ENCODE measurements at regions not wholly inside any gene's neighbourhood (a gene's known extent, or its start where the extent isn't known, plus 50 kb on each side); places are given as distances from the start of the nearest gene placed in this dataset.

- Histone ChIP-seq H3K27ac (no peak overlapping the region), H3K4me1 (peaks cover 0 to 28% (median 12%) of the 10 kb centered on the region in 4 donors), H3K9me3 (no peaks in the 10 kb centered on the region), H3K4me3 (no peak overlapping the region), H3K27me3 (no peaks in the 10 kb centered on the region), H3K36me3 (no peaks in the 10 kb centered on the region)
- 84 to 87% (median 85%) methylated on average over 9 of the region's 9 CpGs for WGBS, 5 donors
- TF ChIP-seq POLR2A (IDR thresholded peaks at IDR 0.05) (no peak), POLR2AphosphoS5 (IDR thresholded peaks at IDR 0.05) (no peak), EP300 (IDR thresholded peaks at IDR 0.05) (no peak), CTCF (IDR thresholded peaks at IDR 0.05) (no peak)
- intact Hi-C loops (cut with DNase I; ENCODE audit: low total_unique reads): loop anchor here (10.0 kb wide), 2 partner anchors 52 to 432 kb away; no protein-coding TSS in a partner anchor
- no peak for DNase-seq
Measured at GRCh38 chr10:25076506-25077177, 60.2 kb downstream of the THNSL1 start.

- intact Hi-C loops (cut with DNase I; ENCODE audit: low total_unique reads): loop anchor here (10.0 kb wide), 2 partner anchors 54 to 434 kb away; no protein-coding TSS in a partner anchor
Measured at GRCh38 chr10:25078658-25079431, 62.4 kb downstream of the THNSL1 start.

GRCh38 chr10:25080880-25081581 is 64.6 kb downstream of the THNSL1 start:
- 3 to 7% (median 5%) methylated on average over 9 of the region's 9 CpGs for WGBS, 5 donors
- intact Hi-C loops (cut with DNase I; ENCODE audit: low total_unique reads): no loop called here

More at GRCh38 chr10:25078658-25079431, 62.4 kb downstream of the THNSL1 start:
- DNase-seq: peak; percentile 34 to 72
- Histone ChIP-seq H3K4me3 (no peak overlapping the region), H3K36me3 (no peaks in the 10 kb centered on the region), H3K27ac (peak overlapping the region; percentile 47 to 85 (median 63)), H3K4me1 (peaks cover 0 to 28% (median 12%) of the 10 kb centered on the region in 4 donors), H3K27me3 (no peaks in the 10 kb centered on the region), H3K9me3 (no peaks in the 10 kb centered on the region)
- TF ChIP-seq POLR2AphosphoS5 (IDR thresholded peaks at IDR 0.05) (peak in 2 of 3 donors; percentile 47 to 58), CTCF (IDR thresholded peaks at IDR 0.05) (no peak)
- WGBS, 5 donors: 19 to 44% (median 36%) methylated on average over 7 of the region's 7 CpGs

More at GRCh38 chr10:25080880-25081581, 64.6 kb downstream of the THNSL1 start:
- no peaks in the 10 kb centered on the region for H3K9me3 ChIP-seq
- peaks cover 0 to 28% (median 12%) of the 10 kb centered on the region in 4 donors for H3K4me1 ChIP-seq
- TF ChIP-seq POLR2A (IDR thresholded peaks at IDR 0.05) (no peak), POLR2AphosphoS5 (IDR thresholded peaks at IDR 0.05) (peak in 1 of 3 donors; percentile 76), CTCF (IDR thresholded peaks at IDR 0.05) (peak in 5 of 7 experiments; percentile 75 to 93 (median 87))
- H3K27me3 ChIP-seq: no peaks in the 10 kb centered on the region
- peak; percentile 89 to 95 for DNase-seq
- H3K4me3 ChIP-seq: no peak overlapping the region
- H3K36me3 ChIP-seq: no peaks in the 10 kb centered on the region
- peak overlapping the region in 4 of 5 donors; percentile 2 to 56 (median 41) for H3K27ac ChIP-seq
